ENCODE measurements at regions not wholly inside any gene's neighbourhood (a gene's known extent, or its start where the extent isn't known, plus 50 kb on each side); places are given as distances from the start of the nearest gene placed in this dataset.

DNA sequence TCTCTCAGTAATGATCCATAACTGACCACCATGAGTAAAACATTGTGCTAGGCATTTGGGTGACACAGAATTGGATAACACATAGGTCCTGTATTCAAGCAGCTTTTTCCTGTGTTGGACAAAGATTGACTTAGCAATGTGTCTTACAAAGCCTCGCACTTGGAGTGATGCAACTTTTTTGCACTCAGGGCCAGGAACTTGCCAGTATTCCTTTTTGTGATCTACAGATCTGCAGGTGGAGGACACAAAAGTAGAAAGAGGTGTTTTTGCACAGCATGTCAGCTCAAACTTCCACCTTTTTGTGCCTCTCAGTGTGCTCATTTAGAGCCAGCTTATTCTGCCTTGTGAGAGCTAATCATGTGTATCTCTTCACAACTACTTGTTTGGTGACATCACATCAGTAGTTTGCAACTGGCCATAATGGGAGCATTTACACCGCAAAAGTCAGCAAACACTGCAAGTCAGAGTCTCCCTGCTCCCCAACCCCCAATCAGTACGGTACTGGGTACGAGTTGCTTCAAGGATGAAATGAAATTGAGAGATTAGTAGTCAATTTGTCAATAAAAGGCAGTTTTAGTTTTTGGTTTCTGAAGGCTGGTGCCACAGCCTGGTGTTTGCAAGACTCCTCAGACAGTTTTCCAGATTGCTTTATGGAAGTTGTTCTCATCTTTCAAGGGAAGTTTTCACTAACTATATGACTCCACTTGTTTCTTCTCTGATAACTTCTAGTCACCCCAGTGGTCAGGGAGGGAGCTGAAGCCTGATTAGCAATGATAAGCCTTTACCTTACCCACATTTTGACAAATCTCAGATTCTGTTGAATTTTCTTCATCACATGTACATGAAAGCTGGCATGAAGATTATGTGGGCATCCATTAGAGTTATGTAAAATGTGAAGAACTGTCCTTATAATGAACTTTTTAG is 149.1 kb downstream of the PDCD6IP start:
- TF ChIP-seq, protein P1, sequence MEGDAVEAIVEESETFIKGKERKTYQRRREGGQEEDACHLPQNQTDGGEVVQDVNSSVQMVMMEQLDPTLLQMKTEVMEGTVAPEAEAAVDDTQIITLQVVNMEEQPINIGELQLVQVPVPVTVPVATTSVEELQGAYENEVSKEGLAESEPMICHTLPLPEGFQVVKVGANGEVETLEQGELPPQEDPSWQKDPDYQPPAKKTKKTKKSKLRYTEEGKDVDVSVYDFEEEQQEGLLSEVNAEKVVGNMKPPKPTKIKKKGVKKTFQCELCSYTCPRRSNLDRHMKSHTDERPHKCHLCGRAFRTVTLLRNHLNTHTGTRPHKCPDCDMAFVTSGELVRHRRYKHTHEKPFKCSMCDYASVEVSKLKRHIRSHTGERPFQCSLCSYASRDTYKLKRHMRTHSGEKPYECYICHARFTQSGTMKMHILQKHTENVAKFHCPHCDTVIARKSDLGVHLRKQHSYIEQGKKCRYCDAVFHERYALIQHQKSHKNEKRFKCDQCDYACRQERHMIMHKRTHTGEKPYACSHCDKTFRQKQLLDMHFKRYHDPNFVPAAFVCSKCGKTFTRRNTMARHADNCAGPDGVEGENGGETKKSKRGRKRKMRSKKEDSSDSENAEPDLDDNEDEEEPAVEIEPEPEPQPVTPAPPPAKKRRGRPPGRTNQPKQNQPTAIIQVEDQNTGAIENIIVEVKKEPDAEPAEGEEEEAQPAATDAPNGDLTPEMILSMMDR (IDR thresholded peaks at IDR 0.05) = no peak
- TF ChIP-seq POLR2A (IDR thresholded peaks at IDR 0.05) = no peak
- Histone ChIP-seq H3K36me3 (no peaks in the 10 kb centered on the region), H3K27ac (no peak overlapping the region), H3K9me3 (no peaks in the 10 kb centered on the region), H3K4me3 (no peak overlapping the region), H3K27me3 (no peaks in the 10 kb centered on the region), H3K4me1 (no peaks in the 10 kb centered on the region)
- DNase-seq = no peak

- H3K27me3 ChIP-seq = no peaks in the 10 kb centered on the region
- no peak for TF ChIP-seq POLR2A (IDR thresholded peaks at IDR 0.05)
- TF ChIP-seq, protein P1 (IDR thresholded peaks at IDR 0.05) = no peak
- DNase-seq = no peak
These were observed 150.6 kb downstream of the PDCD6IP start for GRCh38 chr3:33949074-33949473.

GRCh38 chr3:33954956-33955355 is 156.5 kb downstream of the PDCD6IP start:
- DNase-seq = no peak
- Histone ChIP-seq H3K4me3 (no peak overlapping the region), H3K4me1 (no peaks in the 10 kb centered on the region), H3K27ac (no peak overlapping the region), H3K9me3 (no peaks in the 10 kb centered on the region), H3K36me3 (no peaks in the 10 kb centered on the region), H3K27me3 (no peaks in the 10 kb centered on the region)
- TF ChIP-seq, protein P1 (IDR thresholded peaks at IDR 0.05) = no peak
- no peak for TF ChIP-seq POLR2A (IDR thresholded peaks at IDR 0.05)

More at GRCh38 chr3:33949074-33949473, 150.6 kb downstream of the PDCD6IP start:
- Histone ChIP-seq H3K27ac (no peak overlapping the region), H3K4me3 (no peak overlapping the region), H3K9me3 (no peaks in the 10 kb centered on the region), H3K36me3 (no peaks in the 10 kb centered on the region), H3K4me1 (no peaks in the 10 kb centered on the region)

GRCh38 chr3:33956206-33956605 is 157.8 kb downstream of the PDCD6IP start:
- no peaks in the 10 kb centered on the region for H3K9me3 ChIP-seq
- DNase-seq = no peak
- no peak overlapping the region for H3K4me3 ChIP-seq
- no peaks in the 10 kb centered on the region for H3K36me3 ChIP-seq
- TF ChIP-seq POLR2A (IDR thresholded peaks at IDR 0.05) = no peak
- TF ChIP-seq, protein P1 (IDR thresholded peaks at IDR 0.05) = no peak
- H3K27me3 ChIP-seq = no peaks in the 10 kb centered on the region
- H3K4me1 ChIP-seq = no peaks in the 10 kb centered on the region
- no peak overlapping the region for H3K27ac ChIP-seq

DNA sequence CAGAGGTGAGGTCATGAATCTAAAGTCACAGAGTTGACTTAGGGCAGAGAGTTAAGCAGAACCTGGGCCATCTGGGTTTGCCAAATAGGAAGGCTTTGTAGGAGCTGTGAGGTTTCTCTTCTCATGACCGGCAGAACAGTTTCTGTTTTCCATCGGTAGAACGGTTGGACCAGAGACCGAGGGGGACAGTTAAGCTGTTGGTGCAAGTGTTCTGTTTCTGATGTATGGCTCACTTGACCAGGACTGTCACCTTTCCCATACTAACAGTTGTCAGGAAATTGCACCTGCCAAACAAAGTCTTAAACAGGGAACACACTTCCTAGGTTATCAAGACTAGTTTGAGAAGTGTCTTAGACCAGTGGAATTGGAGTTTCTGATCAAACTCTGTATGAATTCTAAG is 158.3 kb downstream of the PDCD6IP start:
- Histone ChIP-seq H3K9me3 (no peaks in the 10 kb centered on the region), H3K27me3 (no peaks in the 10 kb centered on the region), H3K36me3 (no peaks in the 10 kb centered on the region), H3K4me1 (no peaks in the 10 kb centered on the region), H3K27ac (no peak overlapping the region), H3K4me3 (no peak overlapping the region)
- TF ChIP-seq POLR2A (IDR thresholded peaks at IDR 0.05) = no peak
- TF ChIP-seq, protein P1 (IDR thresholded peaks at IDR 0.05) = no peak
- DNase-seq = no peak

Measured in Peyer's patch (tissue), 4 donors.